ENCODE measurements at regions not wholly inside any gene's neighbourhood (a gene's known extent, or its start where the extent isn't known, plus 50 kb on each side); places are given as distances from the start of the nearest gene placed in this dataset.

- DNase-seq (ENCODE audit: insufficient read length): no peak
- no peak for TF ChIP-seq TAF1 (IDR thresholded peaks at IDR 0.05; ENCODE audit: borderline replicate concordance, low read depth, low read length)
- TF ChIP-seq POLR2AphosphoS5 (IDR thresholded peaks at IDR 0.05; ENCODE audit: low read depth, low read length): no peak
- no peak for TF ChIP-seq POLR2A (IDR thresholded peaks at IDR 0.05; ENCODE audit: low read depth, low read length)
- FAIRE-seq: no peak
These were observed 518.1 kb downstream of the AGTPBP1 start for GRCh38 chr9:85223506-85224125.

- TF ChIP-seq POLR2A (IDR thresholded peaks at IDR 0.05; ENCODE audit: low read depth, low read length) (no peak), POLR2AphosphoS5 (IDR thresholded peaks at IDR 0.05; ENCODE audit: low read depth, low read length) (no peak), TAF1 (IDR thresholded peaks at IDR 0.05; ENCODE audit: borderline replicate concordance, low read depth, low read length) (no peak)
- no peak for FAIRE-seq
- DNase-seq (ENCODE audit: insufficient read length): no peak
These were observed 525.2 kb downstream of the AGTPBP1 start for GRCh38 chr9:85216601-85217000.

- DNase-seq (ENCODE audit: insufficient read length): no peak
- FAIRE-seq: no peak
- no peak for TF ChIP-seq TAF1 (IDR thresholded peaks at IDR 0.05; ENCODE audit: borderline replicate concordance, low read depth, low read length)
- TF ChIP-seq POLR2AphosphoS5 (IDR thresholded peaks at IDR 0.05; ENCODE audit: low read depth, low read length): no peak
- no peak for TF ChIP-seq POLR2A (IDR thresholded peaks at IDR 0.05; ENCODE audit: low read depth, low read length)
These were observed 525.8 kb downstream of the AGTPBP1 start for GRCh38 chr9:85215961-85216360.

GRCh38 chr9:85215416-85215815 lies 526.3 kb downstream of the AGTPBP1 start:
- FAIRE-seq: no peak
- no peak for DNase-seq (ENCODE audit: insufficient read length)
- TF ChIP-seq TAF1 (IDR thresholded peaks at IDR 0.05; ENCODE audit: borderline replicate concordance, low read depth, low read length) (no peak), POLR2AphosphoS5 (IDR thresholded peaks at IDR 0.05; ENCODE audit: low read depth, low read length) (no peak), POLR2A (IDR thresholded peaks at IDR 0.05; ENCODE audit: low read depth, low read length) (no peak)

- no peak for TF ChIP-seq POLR2A (IDR thresholded peaks at IDR 0.05; ENCODE audit: low read depth, low read length)
- no peak for TF ChIP-seq TAF1 (IDR thresholded peaks at IDR 0.05; ENCODE audit: borderline replicate concordance, low read depth, low read length)
- TF ChIP-seq POLR2AphosphoS5 (IDR thresholded peaks at IDR 0.05; ENCODE audit: low read depth, low read length): no peak
- FAIRE-seq: no peak
- DNase-seq (ENCODE audit: insufficient read length): no peak
These were observed 527.8 kb downstream of the AGTPBP1 start for GRCh38 chr9:85213650-85214607.

- FAIRE-seq (no peak), DNase-seq (ENCODE audit: insufficient read length) (no peak)
- TF ChIP-seq POLR2A (IDR thresholded peaks at IDR 0.05; ENCODE audit: low read depth, low read length): no peak
- no peak for TF ChIP-seq POLR2AphosphoS5 (IDR thresholded peaks at IDR 0.05; ENCODE audit: low read depth, low read length)
- TF ChIP-seq TAF1 (IDR thresholded peaks at IDR 0.05; ENCODE audit: borderline replicate concordance, low read depth, low read length): no peak
These were observed 528.9 kb downstream of the AGTPBP1 start for GRCh38 chr9:85212887-85213286.

- FAIRE-seq (no peak), DNase-seq (ENCODE audit: insufficient read length) (no peak)
- TF ChIP-seq POLR2A (IDR thresholded peaks at IDR 0.05; ENCODE audit: low read depth, low read length): no peak
- no peak for TF ChIP-seq POLR2AphosphoS5 (IDR thresholded peaks at IDR 0.05; ENCODE audit: low read depth, low read length)
- TF ChIP-seq TAF1 (IDR thresholded peaks at IDR 0.05; ENCODE audit: borderline replicate concordance, low read depth, low read length): no peak
These were observed 529.5 kb downstream of the AGTPBP1 start for GRCh38 chr9:85212209-85212608.

- TF ChIP-seq POLR2AphosphoS5 (IDR thresholded peaks at IDR 0.05; ENCODE audit: low read depth, low read length) (no peak), TAF1 (IDR thresholded peaks at IDR 0.05; ENCODE audit: borderline replicate concordance, low read depth, low read length) (no peak), POLR2A (IDR thresholded peaks at IDR 0.05; ENCODE audit: low read depth, low read length) (no peak)
- FAIRE-seq (no peak), DNase-seq (ENCODE audit: insufficient read length) (no peak)
These were observed 533.1 kb downstream of the AGTPBP1 start for GRCh38 chr9:85208666-85209065.

- DNase-seq (ENCODE audit: insufficient read length): no peak
These were observed 534.6 kb downstream of the NTRK2 start for GRCh38 chr9:85204176-85204575.

GRCh38 chr9:85202596-85202995 lies 533.1 kb downstream of the NTRK2 start:
- no peak for FAIRE-seq
- DNase-seq (ENCODE audit: insufficient read length): no peak
- TF ChIP-seq POLR2AphosphoS5 (IDR thresholded peaks at IDR 0.05; ENCODE audit: low read depth, low read length) (no peak), TAF1 (IDR thresholded peaks at IDR 0.05; ENCODE audit: borderline replicate concordance, low read depth, low read length) (no peak), POLR2A (IDR thresholded peaks at IDR 0.05; ENCODE audit: low read depth, low read length) (no peak)

More at GRCh38 chr9:85204176-85204575, 534.6 kb downstream of the NTRK2 start:
- no peak for TF ChIP-seq POLR2AphosphoS5 (IDR thresholded peaks at IDR 0.05; ENCODE audit: low read depth, low read length)
- TF ChIP-seq POLR2A (IDR thresholded peaks at IDR 0.05; ENCODE audit: low read depth, low read length): no peak
- no peak for TF ChIP-seq TAF1 (IDR thresholded peaks at IDR 0.05; ENCODE audit: borderline replicate concordance, low read depth, low read length)
- FAIRE-seq: no peak

GRCh38 chr9:85200726-85201404 lies 531.3 kb downstream of the NTRK2 start:
- DNase-seq (ENCODE audit: insufficient read length): no peak
- FAIRE-seq: no peak
- TF ChIP-seq POLR2A (IDR thresholded peaks at IDR 0.05; ENCODE audit: low read depth, low read length) (no peak), TAF1 (IDR thresholded peaks at IDR 0.05; ENCODE audit: borderline replicate concordance, low read depth, low read length) (no peak), POLR2AphosphoS5 (IDR thresholded peaks at IDR 0.05; ENCODE audit: low read depth, low read length) (no peak)
